ENCODE measurements at regions not wholly inside any gene's neighbourhood (a gene's known extent, or its start where the extent isn't known, plus 50 kb on each side); places are given as distances from the start of the nearest gene placed in this dataset.

DNA sequence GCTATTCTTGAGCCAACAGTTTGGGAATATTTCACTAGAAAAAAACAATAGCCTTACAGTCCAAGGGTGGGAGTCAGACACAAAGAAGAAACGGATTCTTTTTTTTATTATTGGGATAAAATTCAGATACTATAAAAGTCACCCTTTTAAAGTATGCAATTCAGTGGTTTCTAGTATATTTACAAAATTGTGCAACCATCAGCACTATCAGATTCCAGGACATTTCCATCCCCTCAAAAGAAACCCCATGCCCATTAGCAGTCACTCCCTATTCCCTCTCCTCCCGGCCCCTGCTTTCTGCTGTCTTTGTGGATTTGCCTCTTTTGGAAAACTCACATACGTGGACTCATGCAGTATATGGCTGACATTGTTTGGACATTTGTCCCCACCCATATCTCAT lies 134.4 kb downstream of the C16orf95 start:
- ATAC-seq: no peak
- intact Hi-C loops (cut with DNase I): no loop called here

DNA sequence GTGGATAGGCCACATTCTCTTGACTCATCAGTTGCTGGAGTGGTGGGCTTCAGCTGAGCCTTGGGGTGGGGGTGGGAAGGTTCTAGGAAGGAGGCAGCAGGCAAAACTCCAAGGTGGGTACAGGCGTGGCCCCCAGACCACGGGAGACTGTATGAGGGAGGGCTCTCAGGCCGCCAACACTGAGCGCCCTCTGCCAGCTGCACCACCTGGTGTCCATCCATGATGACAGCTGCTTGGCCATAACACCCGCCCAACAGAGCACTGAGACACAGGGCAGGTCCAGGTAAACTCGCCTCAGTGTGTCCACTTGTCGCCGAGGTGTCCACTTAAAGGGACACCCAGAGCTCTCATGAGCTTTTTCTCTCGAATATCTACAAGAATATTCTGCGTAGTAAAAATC lies 133.5 kb downstream of the C16orf95 start:
- intact Hi-C loops (cut with DNase I): no loop called here
- ATAC-seq: no peak
- DNase-seq (ENCODE audit: missing footprints): no peak

More for the DNA sequence above, 134.4 kb downstream of the C16orf95 start:
- no peak for DNase-seq (ENCODE audit: missing footprints)

- intact Hi-C loops (cut with DNase I): no loop called here
- no peak for DNase-seq (ENCODE audit: missing footprints)
- ATAC-seq: no peak
These were observed 131.9 kb downstream of the C16orf95 start for GRCh38 chr16:87185308-87185707.

DNA sequence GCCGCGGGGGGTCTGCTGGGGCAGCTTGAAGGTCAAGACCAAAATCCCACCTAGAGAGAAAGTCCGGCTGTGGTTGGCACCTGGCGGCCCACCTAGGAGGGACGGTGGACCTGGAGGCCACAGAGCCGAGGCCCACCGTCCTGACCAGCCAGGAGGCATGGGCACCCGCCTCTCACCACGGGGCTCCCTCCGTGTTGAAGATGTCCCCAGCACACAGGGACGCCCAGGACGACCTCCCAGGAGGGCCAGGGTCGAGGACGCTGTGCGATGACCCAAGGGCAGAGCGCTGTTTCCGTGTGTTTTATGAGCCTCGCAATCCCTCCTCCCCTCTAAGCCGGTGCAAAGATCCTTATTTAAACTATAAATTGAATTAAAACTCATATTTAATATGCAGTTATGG lies 131.2 kb downstream of the C16orf95 start:
- ATAC-seq (no peak), DNase-seq (ENCODE audit: missing footprints) (no peak)
- intact Hi-C loops (cut with DNase I): no loop called here

DNA sequence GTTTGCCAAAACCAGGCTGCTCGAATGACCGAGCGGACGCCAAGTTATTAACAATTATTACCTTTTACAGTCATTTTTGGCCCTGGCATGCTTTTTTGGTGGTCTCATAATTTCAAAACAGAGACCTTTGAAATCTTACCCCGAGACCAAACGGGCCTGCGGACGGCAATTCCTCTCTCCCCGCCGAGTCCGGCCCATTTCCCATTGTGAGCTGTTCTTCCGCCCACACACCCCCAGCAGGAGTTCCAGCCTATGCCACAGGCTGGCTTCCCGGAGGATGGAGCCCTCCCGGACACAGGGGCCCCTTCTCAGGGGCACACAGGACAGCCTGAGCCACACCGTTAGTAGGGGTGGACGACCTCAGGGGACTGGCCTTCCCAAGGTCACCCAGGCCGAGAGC lies 130.7 kb downstream of the C16orf95 start:
- intact Hi-C loops (cut with DNase I): no loop called here
- ATAC-seq: no peak

GRCh38 chr16:87186876-87187533 lies 130.2 kb downstream of the C16orf95 start:
- intact Hi-C loops (cut with DNase I): no loop called here
- ATAC-seq (no peak), DNase-seq (ENCODE audit: missing footprints) (no peak)

More for the DNA sequence above, 130.7 kb downstream of the C16orf95 start:
- DNase-seq (ENCODE audit: missing footprints): no peak

GRCh38 chr16:87188104-87188503 lies 129.1 kb downstream of the C16orf95 start:
- DNase-seq (ENCODE audit: missing footprints): no peak
- ATAC-seq: no peak
- intact Hi-C loops (cut with DNase I): no loop called here

DNA sequence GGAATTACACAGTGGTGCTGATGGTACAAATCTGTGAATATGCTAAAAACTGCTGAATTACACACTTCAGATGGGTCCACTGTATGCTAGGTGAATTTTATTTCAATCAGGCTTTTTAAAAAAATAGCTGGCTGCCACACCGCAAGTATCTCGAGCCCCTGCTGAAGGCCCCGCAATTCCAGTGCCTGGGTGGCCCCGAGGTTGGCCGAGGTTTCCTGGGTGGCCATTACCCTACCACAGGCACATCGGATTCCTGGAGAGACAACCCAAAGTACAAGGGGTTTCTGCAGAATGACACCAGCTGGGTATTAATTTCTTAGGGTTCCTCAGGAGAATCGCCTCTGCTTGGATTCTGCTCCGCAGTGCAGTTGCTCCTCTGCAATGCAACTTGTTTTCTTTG lies 127.8 kb downstream of the C16orf95 start:
- no peak for DNase-seq (ENCODE audit: missing footprints)
- intact Hi-C loops (cut with DNase I): no loop called here
- no peak for ATAC-seq

DNA sequence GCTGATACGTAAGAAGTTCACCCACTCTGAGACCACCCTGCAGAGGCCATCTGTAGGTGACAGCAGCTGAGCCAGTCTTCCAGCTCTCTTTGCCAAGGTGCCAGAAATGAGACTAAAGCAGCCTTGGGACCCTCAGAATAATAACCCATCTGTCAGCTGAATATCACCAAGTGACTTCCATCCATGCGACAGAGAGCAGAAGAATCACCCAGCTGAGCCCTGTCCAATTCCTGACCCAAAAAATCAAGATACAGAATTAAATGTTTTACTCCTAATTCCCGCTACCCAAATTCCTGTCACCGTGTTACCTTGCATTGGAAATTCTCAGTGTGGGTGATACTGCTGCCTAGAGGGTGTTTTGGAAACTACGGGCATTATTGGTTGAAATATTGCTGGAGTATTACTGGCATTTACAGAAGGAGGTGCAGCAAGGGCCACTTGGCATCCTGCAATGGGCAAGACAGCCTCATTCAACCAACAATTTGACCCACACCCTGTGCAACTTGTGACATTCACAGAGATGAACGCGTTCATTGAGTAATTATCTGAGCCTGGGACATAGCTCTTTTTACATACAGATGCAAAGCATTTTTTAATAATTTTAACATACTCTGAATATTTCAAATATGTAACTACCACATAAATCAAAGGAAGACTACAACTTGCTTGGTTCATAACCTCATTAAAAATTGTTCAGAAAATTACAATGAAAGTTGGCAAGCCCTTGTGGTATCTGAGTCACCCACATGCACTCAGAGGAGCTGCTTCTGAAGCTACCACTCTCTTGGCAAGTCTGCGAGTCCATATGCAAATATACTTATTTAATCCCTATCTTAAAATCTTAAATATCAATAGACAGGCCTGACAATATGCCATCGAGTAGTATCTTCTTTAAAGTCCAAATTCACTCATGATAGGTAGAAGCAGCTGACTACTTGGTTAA lies 126.6 kb downstream of the C16orf95 start:
- ATAC-seq (no peak), DNase-seq (ENCODE audit: missing footprints) (no peak)
- intact Hi-C loops (cut with DNase I): no loop called here

GRCh38 chr16:87192452-87193073 lies 124.6 kb downstream of the C16orf95 start:
- ATAC-seq (no peak), DNase-seq (ENCODE audit: missing footprints) (no peak)
- intact Hi-C loops (cut with DNase I): no loop called here

DNA sequence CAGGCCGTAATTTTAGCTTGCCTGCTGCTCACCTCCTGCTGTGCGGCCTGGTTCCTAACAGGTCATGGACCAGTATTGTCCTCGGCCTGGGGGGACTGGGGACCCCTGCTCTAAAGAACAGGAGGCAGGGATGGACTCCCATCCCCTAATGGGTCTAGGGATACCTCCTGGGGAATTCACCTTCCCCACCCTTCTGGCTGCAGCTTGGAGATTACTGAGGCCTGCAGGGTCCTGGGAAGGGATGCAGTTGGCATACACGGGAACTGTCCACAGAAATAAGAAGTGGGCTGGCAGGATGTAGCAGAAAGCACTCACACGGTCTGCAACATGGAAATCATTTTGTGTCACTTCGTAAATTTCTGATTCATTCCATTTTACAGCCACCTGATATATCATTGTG lies 123.0 kb downstream of the C16orf95 start:
- intact Hi-C loops (cut with DNase I): no loop called here
- no peak for ATAC-seq

GRCh38 chr16:87195161-87195560 lies 122.0 kb downstream of the C16orf95 start:
- ATAC-seq (no peak), DNase-seq (ENCODE audit: missing footprints) (no peak)
- intact Hi-C loops (cut with DNase I): no loop called here

More for the DNA sequence above, 123.0 kb downstream of the C16orf95 start:
- no peak for DNase-seq (ENCODE audit: missing footprints)

- ATAC-seq: no peak
- intact Hi-C loops (cut with DNase I): no loop called here
- no peak for DNase-seq (ENCODE audit: missing footprints)
These were observed 121.0 kb downstream of the C16orf95 start for GRCh38 chr16:87196231-87196630.

- DNase-seq (ENCODE audit: missing footprints) (no peak), ATAC-seq (no peak)
- intact Hi-C loops (cut with DNase I): no loop called here
These were observed 120.5 kb downstream of the C16orf95 start for GRCh38 chr16:87196661-87197060.

GRCh38 chr16:87198328-87198832 lies 118.8 kb downstream of the C16orf95 start:
- DNase-seq (ENCODE audit: missing footprints) (no peak), ATAC-seq (no peak)
- intact Hi-C loops (cut with DNase I): no loop called here

DNA sequence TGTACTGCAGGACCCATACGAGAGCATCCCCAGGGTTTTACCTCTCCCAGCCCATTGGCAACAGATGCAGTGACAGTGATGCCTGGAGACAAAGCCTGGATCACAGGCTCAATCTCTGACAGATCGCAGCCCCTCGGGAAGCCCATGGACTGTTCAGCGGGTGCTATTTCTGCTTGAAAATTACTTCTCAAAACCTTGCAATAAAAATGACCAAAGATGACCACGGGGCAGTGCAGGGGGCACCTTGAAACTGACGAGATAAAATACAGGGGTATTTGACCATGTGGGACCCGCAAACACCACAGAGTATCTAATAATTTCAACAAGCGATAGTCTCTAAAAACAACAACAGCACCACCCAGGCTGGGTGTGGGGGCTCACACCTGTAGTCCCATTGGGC lies 118.3 kb downstream of the C16orf95 start:
- ATAC-seq (no peak), DNase-seq (ENCODE audit: missing footprints) (no peak)
- intact Hi-C loops (cut with DNase I): no loop called here

- intact Hi-C loops (cut with DNase I): no loop called here
- DNase-seq (ENCODE audit: missing footprints) (no peak), ATAC-seq (no peak)
These were observed 117.8 kb downstream of the C16orf95 start for GRCh38 chr16:87199379-87199778.

DNA sequence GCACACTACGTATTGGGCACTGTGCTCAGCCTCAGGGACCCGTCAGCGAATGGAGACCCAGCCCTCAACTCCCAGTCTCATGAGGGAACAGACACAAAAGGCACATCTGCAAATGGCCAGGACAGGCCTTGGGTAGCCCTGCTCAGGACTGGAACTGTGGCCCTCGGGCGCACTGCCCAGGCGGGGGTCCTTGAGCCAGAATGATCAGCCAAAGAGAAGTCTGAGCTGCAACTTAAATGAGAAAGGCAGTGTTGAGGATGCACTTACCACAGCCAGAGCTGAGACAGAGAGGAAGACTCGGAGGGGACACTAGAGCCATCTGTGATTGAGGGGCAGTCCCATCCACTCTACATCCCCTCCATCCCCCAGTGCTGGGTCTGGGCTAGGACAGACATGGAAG lies 117.3 kb downstream of the C16orf95 start:
- ATAC-seq: no peak
- DNase-seq (ENCODE audit: missing footprints): no peak
- intact Hi-C loops (cut with DNase I): loop anchor here (10.0 kb wide), 2 partner anchors 75 kb away; no protein-coding TSS in a partner anchor

DNA sequence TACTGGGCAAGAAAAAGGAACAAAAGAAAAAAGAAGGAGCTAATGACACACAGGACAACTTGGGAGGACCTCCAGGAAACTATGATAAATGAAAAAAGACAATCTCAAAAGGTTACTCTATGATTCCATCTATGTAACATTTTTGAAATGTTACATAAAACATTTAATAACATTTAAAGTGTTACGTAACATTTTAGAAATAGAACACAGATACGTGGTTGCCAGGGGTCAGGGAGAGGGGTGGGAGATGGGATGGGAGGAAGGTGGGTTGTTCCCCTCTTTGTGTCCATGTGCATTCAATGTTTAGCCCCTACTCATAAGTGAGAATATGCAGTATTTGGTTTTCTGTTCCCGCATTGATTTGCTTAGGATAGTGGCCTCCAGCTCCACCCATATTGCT lies 116.6 kb downstream of the C16orf95 start:
- ATAC-seq (no peak), DNase-seq (ENCODE audit: missing footprints) (no peak)
- intact Hi-C loops (cut with DNase I): loop anchor here (10.0 kb wide), 2 partner anchors 74 to 76 kb away; no protein-coding TSS in a partner anchor

Data from Right ventricle myocardium inferior (tissue), 1 donor.